ENCODE measurements at regions not wholly inside any gene's neighbourhood (a gene's known extent, or its start where the extent isn't known, plus 50 kb on each side); places are given as distances from the start of the nearest gene placed in this dataset.

DNA sequence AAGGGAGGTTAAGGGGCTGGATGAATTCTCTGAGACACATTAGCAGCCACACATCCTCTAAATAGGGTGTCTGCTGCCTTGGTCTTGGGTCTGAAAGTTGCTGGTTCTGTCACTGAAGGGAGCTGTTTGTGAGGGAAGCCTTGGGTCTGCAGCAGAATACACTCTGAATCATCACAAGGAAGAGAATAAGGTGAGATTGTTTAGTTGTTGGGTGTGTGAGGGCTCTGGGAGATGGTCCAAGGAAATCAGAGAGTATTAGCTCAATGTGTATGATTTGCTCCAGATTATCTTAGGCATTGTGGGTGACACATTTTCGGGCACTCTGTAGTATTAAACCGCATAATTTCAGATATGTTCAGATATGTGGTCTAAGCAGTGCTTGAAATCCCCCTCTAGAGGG lies 548.5 kb downstream of the SLC4A3 start:
- TF ChIP-seq, protein P1, sequence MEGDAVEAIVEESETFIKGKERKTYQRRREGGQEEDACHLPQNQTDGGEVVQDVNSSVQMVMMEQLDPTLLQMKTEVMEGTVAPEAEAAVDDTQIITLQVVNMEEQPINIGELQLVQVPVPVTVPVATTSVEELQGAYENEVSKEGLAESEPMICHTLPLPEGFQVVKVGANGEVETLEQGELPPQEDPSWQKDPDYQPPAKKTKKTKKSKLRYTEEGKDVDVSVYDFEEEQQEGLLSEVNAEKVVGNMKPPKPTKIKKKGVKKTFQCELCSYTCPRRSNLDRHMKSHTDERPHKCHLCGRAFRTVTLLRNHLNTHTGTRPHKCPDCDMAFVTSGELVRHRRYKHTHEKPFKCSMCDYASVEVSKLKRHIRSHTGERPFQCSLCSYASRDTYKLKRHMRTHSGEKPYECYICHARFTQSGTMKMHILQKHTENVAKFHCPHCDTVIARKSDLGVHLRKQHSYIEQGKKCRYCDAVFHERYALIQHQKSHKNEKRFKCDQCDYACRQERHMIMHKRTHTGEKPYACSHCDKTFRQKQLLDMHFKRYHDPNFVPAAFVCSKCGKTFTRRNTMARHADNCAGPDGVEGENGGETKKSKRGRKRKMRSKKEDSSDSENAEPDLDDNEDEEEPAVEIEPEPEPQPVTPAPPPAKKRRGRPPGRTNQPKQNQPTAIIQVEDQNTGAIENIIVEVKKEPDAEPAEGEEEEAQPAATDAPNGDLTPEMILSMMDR (IDR thresholded peaks at IDR 0.05), result no peak
- TF ChIP-seq ZFX (IDR thresholded peaks at IDR 0.05; ENCODE audit: borderline replicate concordance), result no peak
- no peak overlapping the region for H3K27ac ChIP-seq

DNA sequence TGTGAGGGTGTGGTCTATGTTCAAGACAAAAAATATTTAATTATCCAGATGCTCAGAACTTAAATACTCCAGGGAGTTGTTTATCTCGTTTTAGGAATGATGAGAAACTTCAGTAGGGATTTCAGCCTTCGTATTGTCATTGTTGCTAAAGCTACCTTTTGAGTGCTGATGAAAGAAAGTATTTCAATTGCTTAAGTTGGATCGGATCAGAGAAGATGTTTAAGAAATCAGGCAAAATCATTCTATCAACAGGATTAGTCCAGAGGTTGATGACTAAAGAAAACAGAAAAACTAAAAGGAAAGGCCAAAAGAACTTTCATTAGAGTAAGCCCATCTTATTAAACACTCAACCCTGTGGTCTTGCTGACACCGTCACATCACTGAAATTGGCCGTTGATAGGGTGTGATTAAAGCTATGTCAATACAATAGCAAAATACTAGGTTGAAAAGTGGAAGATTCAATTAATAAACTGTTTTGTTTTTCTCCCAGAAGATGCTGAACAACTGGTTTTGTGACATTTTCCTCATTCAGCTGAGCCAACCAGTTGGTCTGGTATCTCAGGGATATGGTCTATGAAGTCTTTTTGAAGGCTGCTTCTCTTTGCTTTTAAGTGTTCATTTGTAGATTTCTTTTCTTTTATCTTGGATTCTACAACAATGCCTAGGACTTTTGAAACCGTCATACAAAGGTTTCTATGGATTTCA lies 551.7 kb downstream of the SLC4A3 start:
- TF ChIP-seq ZFX (IDR thresholded peaks at IDR 0.05; ENCODE audit: borderline replicate concordance), result no peak
- TF ChIP-seq, protein P1 (IDR thresholded peaks at IDR 0.05), result no peak

DNA sequence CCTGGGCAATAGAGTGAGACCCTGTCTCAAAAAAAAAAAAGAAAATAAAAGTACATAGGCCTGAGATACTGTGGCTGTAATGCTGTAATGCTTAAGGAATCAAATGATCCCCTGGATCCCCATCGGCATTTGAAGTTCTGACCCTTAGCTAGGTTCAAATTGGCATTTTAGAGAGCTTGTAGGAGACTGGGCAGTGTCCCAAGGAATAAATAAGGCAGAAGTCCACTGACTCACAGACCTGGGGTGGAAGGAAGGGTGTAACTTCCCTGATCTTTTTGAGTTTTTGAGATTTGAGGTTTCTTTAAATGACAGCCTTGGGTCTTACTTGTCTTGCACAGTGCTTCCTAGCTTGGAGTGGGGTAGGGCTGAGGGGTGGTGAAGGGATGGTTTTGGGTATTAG lies 553.7 kb downstream of the SLC4A3 start:
- no peak overlapping the region for H3K27ac ChIP-seq
- TF ChIP-seq, protein P1 (IDR thresholded peaks at IDR 0.05), result no peak
- TF ChIP-seq ZFX (IDR thresholded peaks at IDR 0.05; ENCODE audit: borderline replicate concordance), result no peak

More for the DNA sequence above, 551.7 kb downstream of the SLC4A3 start:
- no peak overlapping the region for H3K27ac ChIP-seq

DNA sequence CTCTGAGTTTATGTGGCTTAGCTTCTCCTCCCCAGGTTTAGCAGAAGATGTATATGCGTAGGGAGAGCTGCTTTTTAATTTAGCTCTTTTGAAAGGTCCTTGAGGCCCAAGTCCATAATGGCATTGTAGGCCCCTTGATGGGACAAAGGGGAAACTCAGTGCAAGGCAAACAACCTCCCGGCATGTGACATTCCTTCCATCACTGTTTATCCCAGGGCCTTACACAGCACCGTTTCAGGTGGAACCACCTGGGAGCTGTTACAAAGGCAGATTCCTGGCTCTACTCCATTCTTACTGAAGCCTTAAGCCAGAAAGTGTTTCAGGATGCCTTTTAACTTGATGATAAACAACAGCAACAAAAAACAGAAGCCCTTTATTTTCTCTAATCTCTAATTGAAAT lies 555.4 kb downstream of the SLC4A3 start:
- H3K27ac ChIP-seq, result no peak overlapping the region
- no peak for TF ChIP-seq ZFX (IDR thresholded peaks at IDR 0.05; ENCODE audit: borderline replicate concordance)
- TF ChIP-seq, protein P1 (IDR thresholded peaks at IDR 0.05), result no peak

DNA sequence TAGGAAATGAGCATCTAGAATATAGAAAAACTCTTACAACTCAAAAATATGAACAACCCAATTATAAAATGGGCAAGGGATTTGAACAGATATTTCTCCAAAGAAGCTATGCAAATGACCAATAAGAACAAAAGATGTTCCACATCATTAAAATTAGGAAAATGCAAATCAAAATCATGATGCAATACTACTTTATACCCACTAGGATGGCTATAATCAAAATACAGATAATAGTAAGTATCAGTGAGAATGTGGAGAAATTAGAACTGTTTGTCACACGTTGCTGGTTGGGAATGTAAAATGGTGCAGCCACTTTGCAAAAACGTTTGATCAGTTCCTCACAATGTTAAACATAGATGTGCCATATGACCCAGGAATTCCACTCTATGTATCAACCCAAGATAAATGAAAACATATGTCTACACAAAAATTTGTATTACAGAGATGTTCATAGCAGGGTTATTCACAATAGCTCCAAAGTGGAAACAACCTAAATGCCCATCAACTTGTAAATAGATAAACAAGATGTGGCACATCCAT lies 558.4 kb downstream of the SLC4A3 start:
- H3K27ac ChIP-seq, result no peak overlapping the region
- no peak for TF ChIP-seq ZFX (IDR thresholded peaks at IDR 0.05; ENCODE audit: borderline replicate concordance)
- TF ChIP-seq, protein P1 (IDR thresholded peaks at IDR 0.05), result no peak

GRCh38 chr2:220188031-220188430 lies 560.6 kb downstream of the SLC4A3 start:
- H3K27ac ChIP-seq, result no peak overlapping the region

GRCh38 chr2:220191031-220191430 lies 563.6 kb downstream of the SLC4A3 start:
- H3K27ac ChIP-seq, result no peak overlapping the region
- TF ChIP-seq, protein P1 (IDR thresholded peaks at IDR 0.05), result no peak
- TF ChIP-seq ZFX (IDR thresholded peaks at IDR 0.05; ENCODE audit: borderline replicate concordance), result no peak

More at GRCh38 chr2:220188031-220188430, 560.6 kb downstream of the SLC4A3 start:
- TF ChIP-seq ZFX (IDR thresholded peaks at IDR 0.05; ENCODE audit: borderline replicate concordance), result no peak
- TF ChIP-seq, protein P1 (IDR thresholded peaks at IDR 0.05), result no peak

All from 22Rv1 (cell line).